HG03135 (cell line): ENCODE measurements at regions not wholly inside any gene's neighbourhood (a gene's known extent, or its start where the extent isn't known, plus 50 kb on each side); places are given as distances from the start of the nearest gene placed in this dataset.

Experiments used
- ATAC-seq: cut with Tn5 transposase; IDR thresholded peaks from one replicate; pipeline ENCODE4 v1.9.1; 2021; ENCODE audit warnings: mild to moderate bottlenecking, moderate library complexity; ENCODE audit not compliant: unreplicated experiment

DNA sequence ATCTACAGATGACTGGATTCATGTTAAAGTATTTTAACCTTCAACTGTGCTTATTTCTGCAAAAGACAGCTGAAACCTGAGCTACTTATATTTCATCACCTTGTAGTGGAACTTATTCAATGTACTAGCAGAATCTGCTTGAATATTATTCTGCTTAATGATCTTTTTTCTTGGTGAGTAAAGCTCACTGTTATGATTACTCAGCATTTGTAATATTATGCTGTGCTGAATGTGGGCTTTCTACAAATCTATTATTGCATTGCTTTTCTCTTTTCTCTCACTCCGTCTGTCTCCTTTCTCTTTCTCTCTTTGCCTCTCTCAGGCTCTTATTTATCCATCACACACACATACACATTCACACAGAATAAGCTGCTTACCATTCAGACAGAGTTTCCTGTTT, 98.7 kb upstream of the TMEM196 start:
- no peak for ATAC-seq

- peak; percentile 43 for ATAC-seq
Measured at GRCh38 chr7:19871102-19871501, 97.7 kb upstream of the TMEM196 start.

- ATAC-seq: peak; percentile 52
Measured at GRCh38 chr7:19869979-19870378, 96.6 kb upstream of the TMEM196 start.

DNA sequence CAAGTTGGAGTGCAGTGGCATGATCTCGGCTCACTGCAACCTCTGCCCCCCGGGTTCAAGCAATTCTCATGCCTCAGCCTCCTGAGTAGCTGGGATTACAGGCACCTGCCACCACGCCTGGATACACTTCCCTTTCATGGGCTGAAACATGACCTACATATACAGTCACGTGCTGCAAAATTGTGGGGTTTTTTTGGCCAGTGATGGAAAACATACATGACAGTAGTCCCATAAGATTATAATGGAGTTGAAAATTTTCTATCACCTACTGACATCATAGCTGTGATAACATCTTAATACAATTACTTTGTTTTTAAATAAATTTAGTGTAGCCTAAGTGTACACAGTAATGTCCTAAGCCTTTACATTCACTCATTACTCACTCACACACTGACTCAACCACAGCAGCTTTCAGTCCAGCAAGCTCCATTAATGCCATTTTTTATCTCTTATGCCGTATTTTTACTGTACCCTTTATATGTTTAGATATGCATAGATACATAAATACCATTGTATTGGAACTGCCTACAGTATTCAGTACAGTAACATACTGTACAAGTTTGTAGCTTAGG, 79.9 kb upstream of the TMEM196 start:
- ATAC-seq: no peak

GRCh38 chr7:19852192-19852591, 78.8 kb upstream of the TMEM196 start:
- ATAC-seq: no peak

DNA sequence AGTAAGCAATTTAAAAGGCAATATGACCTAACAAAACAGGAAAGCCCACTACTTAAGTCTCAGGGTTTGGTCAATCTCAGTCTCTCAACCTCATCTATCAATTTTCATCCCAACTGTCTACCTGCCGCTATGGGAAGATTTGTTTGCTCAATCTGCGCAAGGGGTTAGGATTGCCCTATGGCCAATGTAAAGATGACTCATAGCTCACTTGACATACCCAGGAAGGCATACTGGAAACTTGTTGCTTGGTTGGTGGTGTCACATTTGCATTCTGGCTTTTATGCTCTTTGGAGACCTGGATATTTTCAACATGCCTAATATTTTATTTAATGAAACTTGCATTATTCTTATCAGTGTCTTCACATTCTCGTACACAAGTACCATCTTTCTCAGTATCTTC, 78.1 kb upstream of the TMEM196 start:
- ATAC-seq: no peak

DNA sequence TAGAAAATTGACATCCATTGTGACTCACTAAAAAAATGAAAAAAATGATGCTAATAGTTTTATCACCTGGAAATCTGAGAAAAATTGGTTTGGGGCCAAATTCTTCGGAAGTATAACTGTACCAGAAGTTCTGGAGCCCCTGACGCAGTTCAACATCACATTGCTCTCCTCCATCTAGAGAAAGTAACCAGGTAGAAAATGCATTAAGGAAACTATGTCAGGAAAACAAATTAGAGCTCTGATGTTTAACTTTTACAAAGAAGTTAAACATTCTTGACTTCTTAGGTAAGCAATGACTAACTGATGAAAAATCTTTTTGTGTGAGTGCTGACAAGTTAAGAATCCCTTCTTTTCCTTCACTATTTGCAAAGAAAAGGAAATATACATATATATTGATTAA, 61.1 kb upstream of the TMEM196 start:
- no peak for ATAC-seq

GRCh38 chr7:19830604-19831003, 57.2 kb upstream of the TMEM196 start:
- no peak for ATAC-seq
